Natural killer cell treated with Interleukin-12 subunit alpha and Interleukin-12 subunit beta and Interleukin-15 and Interleukin-18, amount 100 ng/mL, for 72 hours (primary cell): ENCODE measurements at regions not wholly inside any gene's neighbourhood (a gene's known extent, or its start where the extent isn't known, plus 50 kb on each side); places are given as distances from the start of the nearest gene placed in this dataset.

ENCODE experiments used
- ATAC-seq, 2 donors: fragments of 150-1000 bp; cut with Tn5 transposase in 1 of 2; sonication (Bioruptor Pico), chemical (Tn5 transposase) in 1 of 2; 2 replicates each; pipeline ENCODE4 v1.10.0; 2021
- DNase-seq: peaks from one replicate; pipeline ENCODE4 v3.0.0; 2022; ENCODE audit warnings: low spot score
- H3K27ac Mint-ChIP-seq, 2 donors: 1 replicate in 1 of 2; 2 replicates in 1 of 2; pipeline ENCODE4 v1.8.0; 2022; ENCODE audit warnings: mixed read lengths in 2 of 2, mild to moderate bottlenecking in 1 of 2, moderate library complexity in 1 of 2
- H3K27me3 Mint-ChIP-seq, 2 donors: 1 replicate in 1 of 2; 2 replicates in 1 of 2; pipeline ENCODE4 v1.8.0; 2022; ENCODE audit warnings: mixed read lengths in 2 of 2
- H3K36me3 Mint-ChIP-seq: one replicate; pipeline ENCODE4 v1.8.0; 2022; ENCODE audit warnings: mixed read lengths
- H3K4me1 Mint-ChIP-seq, 2 donors: 1 replicate in 1 of 2; 2 replicates in 1 of 2; pipeline ENCODE4 v1.8.0; 2022; ENCODE audit warnings: low read depth in 2 of 2, mixed read lengths in 2 of 2, mild to moderate bottlenecking in 1 of 2
- H3K4me3 Mint-ChIP-seq: one replicate; pipeline ENCODE4 v1.8.0; 2022; ENCODE audit warnings: mixed read lengths
- H3K9me3 Mint-ChIP-seq: 2 replicates; pipeline ENCODE4 v1.8.0; 2022; ENCODE audit warnings: mixed read lengths

GRCh38 chr13:50071379-50071778 lies 56.1 kb downstream of the KCNRG start:
- Mint-ChIP-seq H3K27me3 (no peaks in the 10 kb centered on the region), H3K4me1 (peaks cover 24 to 56% of the 10 kb centered on the region in 2 donors), H3K27ac (no peak overlapping the region), H3K4me3 (peak overlapping the region; percentile 36), H3K9me3 (no peaks in the 10 kb centered on the region), H3K36me3 (peaks cover 7% of the 10 kb centered on the region)
- ATAC-seq (no peak), DNase-seq (no peak)

GRCh38 chr13:50072676-50073075 lies 57.4 kb downstream of the KCNRG start:
- Mint-ChIP-seq H3K9me3 (no peaks in the 10 kb centered on the region), H3K36me3 (peaks cover 9% of the 10 kb centered on the region), H3K4me3 (no peak overlapping the region), H3K27ac (no peak overlapping the region), H3K27me3 (no peaks in the 10 kb centered on the region), H3K4me1 (peaks cover 25 to 57% of the 10 kb centered on the region in 2 donors)
- DNase-seq (no peak), ATAC-seq (no peak)

- H3K4me3 Mint-ChIP-seq: peak overlapping the region; percentile 62
- H3K36me3 Mint-ChIP-seq: peaks cover 9% of the 10 kb centered on the region
- no peaks in the 10 kb centered on the region for H3K9me3 Mint-ChIP-seq
- peaks cover 25 to 55% of the 10 kb centered on the region in 2 donors for H3K4me1 Mint-ChIP-seq
- ATAC-seq (no peak), DNase-seq (no peak)
- H3K27ac Mint-ChIP-seq: peak overlapping the region; percentile 64 to 80
- H3K27me3 Mint-ChIP-seq: no peaks in the 10 kb centered on the region
Measured at GRCh38 chr13:50073340-50073739, 58.1 kb downstream of the KCNRG start.

- Mint-ChIP-seq H3K4me3 (peak overlapping the region; percentile 96), H3K4me1 (peaks cover 27 to 46% of the 10 kb centered on the region in 2 donors), H3K27me3 (no peaks in the 10 kb centered on the region), H3K27ac (peak overlapping the region in 1 of 2 donors; percentile 81), H3K36me3 (peaks cover 9% of the 10 kb centered on the region), H3K9me3 (no peaks in the 10 kb centered on the region)
- ATAC-seq (peak; percentile 57 to 73), DNase-seq (no peak)
Measured at GRCh38 chr13:50074843-50075242, 59.6 kb downstream of the KCNRG start.

- Mint-ChIP-seq H3K9me3 (no peaks in the 10 kb centered on the region), H3K4me3 (peak overlapping the region; percentile 96), H3K27me3 (no peaks in the 10 kb centered on the region), H3K4me1 (peaks cover 27 to 46% of the 10 kb centered on the region in 2 donors), H3K27ac (peak overlapping the region; percentile 81 to 99), H3K36me3 (peaks cover 16% of the 10 kb centered on the region)
- DNase-seq (no peak), ATAC-seq (no peak)
Measured at GRCh38 chr13:50075619-50076097, 60.4 kb downstream of the KCNRG start.

- Mint-ChIP-seq H3K4me3 (peak overlapping the region; percentile 96), H3K36me3 (peaks cover 26% of the 10 kb centered on the region), H3K4me1 (peaks cover 19 to 41% of the 10 kb centered on the region in 2 donors), H3K27ac (peak overlapping the region; percentile 99), H3K9me3 (no peaks in the 10 kb centered on the region), H3K27me3 (no peaks in the 10 kb centered on the region)
- DNase-seq (no peak), ATAC-seq (no peak)
Measured at GRCh38 chr13:50077431-50077830, 62.2 kb downstream of the KCNRG start.

GRCh38 chr13:50078231-50078894 lies 63.1 kb downstream of the KCNRG start:
- peaks cover 22 to 43% of the 10 kb centered on the region in 2 donors for H3K4me1 Mint-ChIP-seq
- ATAC-seq: no peak

GRCh38 chr13:50078895-50079654 lies 63.8 kb downstream of the KCNRG start:
- no peak for DNase-seq
- Mint-ChIP-seq H3K4me1 (peaks cover 24 to 41% of the 10 kb centered on the region in 2 donors), H3K9me3 (no peaks in the 10 kb centered on the region), H3K27me3 (no peaks in the 10 kb centered on the region), H3K27ac (peak overlapping the region; percentile 99), H3K4me3 (peak overlapping the region; percentile 96), H3K36me3 (peaks cover 26% of the 10 kb centered on the region)
- no peak for ATAC-seq

More at GRCh38 chr13:50078231-50078894, 63.1 kb downstream of the KCNRG start:
- H3K27me3 Mint-ChIP-seq: no peaks in the 10 kb centered on the region
- no peaks in the 10 kb centered on the region for H3K9me3 Mint-ChIP-seq
- no peak for DNase-seq
- H3K36me3 Mint-ChIP-seq: peaks cover 26% of the 10 kb centered on the region
- peak overlapping the region; percentile 96 for H3K4me3 Mint-ChIP-seq
- H3K27ac Mint-ChIP-seq: peak overlapping the region; percentile 99

- ATAC-seq (no peak), DNase-seq (no peak)
- peak overlapping the region; percentile 96 for H3K4me3 Mint-ChIP-seq
- peak overlapping the region; percentile 99 for H3K27ac Mint-ChIP-seq
- H3K27me3 Mint-ChIP-seq: no peaks in the 10 kb centered on the region
- no peaks in the 10 kb centered on the region for H3K9me3 Mint-ChIP-seq
- H3K36me3 Mint-ChIP-seq: peaks cover 26% of the 10 kb centered on the region
- peaks cover 24 to 39% of the 10 kb centered on the region in 2 donors for H3K4me1 Mint-ChIP-seq
Measured at GRCh38 chr13:50079655-50080202, 64.5 kb downstream of the KCNRG start.

- peak; percentile 68 for DNase-seq
- Mint-ChIP-seq H3K27me3 (no peaks in the 10 kb centered on the region), H3K4me3 (peak overlapping the region; percentile 96), H3K36me3 (peaks cover 26% of the 10 kb centered on the region), H3K27ac (peak overlapping the region; percentile 99), H3K4me1 (peaks cover 24 to 39% of the 10 kb centered on the region in 2 donors), H3K9me3 (no peaks in the 10 kb centered on the region)
- ATAC-seq: peak; percentile 4 to 32
Measured at GRCh38 chr13:50080203-50080910, 65.1 kb downstream of the KCNRG start.

GRCh38 chr13:50080911-50081678 lies 65.9 kb downstream of the KCNRG start:
- DNase-seq: peak; percentile 79
- Mint-ChIP-seq H3K36me3 (peaks cover 26% of the 10 kb centered on the region), H3K27ac (peak overlapping the region; percentile 99), H3K4me3 (peak overlapping the region; percentile 96), H3K4me1 (peaks cover 20 to 33% of the 10 kb centered on the region in 2 donors), H3K27me3 (no peaks in the 10 kb centered on the region), H3K9me3 (no peaks in the 10 kb centered on the region)
- ATAC-seq: peak; percentile 40 to 46

GRCh38 chr13:50081679-50082425 lies 66.6 kb downstream of the KCNRG start:
- H3K4me1 Mint-ChIP-seq: peaks cover 22 to 32% of the 10 kb centered on the region in 2 donors
- H3K9me3 Mint-ChIP-seq: no peaks in the 10 kb centered on the region
- peaks cover 22% of the 10 kb centered on the region for H3K36me3 Mint-ChIP-seq
- ATAC-seq: peak; percentile 90 to 91
- H3K27me3 Mint-ChIP-seq: no peaks in the 10 kb centered on the region
- peak; percentile 98 for DNase-seq
- H3K27ac Mint-ChIP-seq: peak overlapping the region; percentile 99
- peak overlapping the region; percentile 96 for H3K4me3 Mint-ChIP-seq
